Coronary artery (tissue), 2 donors: ENCODE measurements at regions not wholly inside any gene's neighbourhood (a gene's known extent, or its start where the extent isn't known, plus 50 kb on each side); places are given as distances from the start of the nearest gene placed in this dataset.

Experiments
- DNase-seq: peaks from one replicate; pipeline ENCODE4 v3.0.0-alpha.2; 2017; ENCODE audit warnings: low spot score
- H3K27ac ChIP-seq, 2 donors: fragments of 200-600 bp; sonication (generic); one replicate each; pipeline ENCODE4 v1.5.1; 2016 to 2019
- H3K4me3 ChIP-seq: fragments of 200-600 bp; sonication (generic); 2 replicates; pipeline ENCODE4 v1.5.1; 2016; ENCODE audit warnings: mild to moderate bottlenecking, moderate library complexity
- TF ChIP-seq, protein P1 (sequence below): fragments of 200-600 bp; sonication (generic); IDR thresholded peaks from one replicate; pipeline ENCODE4 v1.5.1; 2019; ENCODE audit warnings: antibody characterized with exemption

- no peak for DNase-seq
- Histone ChIP-seq H3K27ac (peak overlapping the region; percentile 33 to 57), H3K4me3 (no peak overlapping the region)
- TF ChIP-seq, protein P1, sequence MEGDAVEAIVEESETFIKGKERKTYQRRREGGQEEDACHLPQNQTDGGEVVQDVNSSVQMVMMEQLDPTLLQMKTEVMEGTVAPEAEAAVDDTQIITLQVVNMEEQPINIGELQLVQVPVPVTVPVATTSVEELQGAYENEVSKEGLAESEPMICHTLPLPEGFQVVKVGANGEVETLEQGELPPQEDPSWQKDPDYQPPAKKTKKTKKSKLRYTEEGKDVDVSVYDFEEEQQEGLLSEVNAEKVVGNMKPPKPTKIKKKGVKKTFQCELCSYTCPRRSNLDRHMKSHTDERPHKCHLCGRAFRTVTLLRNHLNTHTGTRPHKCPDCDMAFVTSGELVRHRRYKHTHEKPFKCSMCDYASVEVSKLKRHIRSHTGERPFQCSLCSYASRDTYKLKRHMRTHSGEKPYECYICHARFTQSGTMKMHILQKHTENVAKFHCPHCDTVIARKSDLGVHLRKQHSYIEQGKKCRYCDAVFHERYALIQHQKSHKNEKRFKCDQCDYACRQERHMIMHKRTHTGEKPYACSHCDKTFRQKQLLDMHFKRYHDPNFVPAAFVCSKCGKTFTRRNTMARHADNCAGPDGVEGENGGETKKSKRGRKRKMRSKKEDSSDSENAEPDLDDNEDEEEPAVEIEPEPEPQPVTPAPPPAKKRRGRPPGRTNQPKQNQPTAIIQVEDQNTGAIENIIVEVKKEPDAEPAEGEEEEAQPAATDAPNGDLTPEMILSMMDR = no peak
Observed at GRCh38 chr2:18436503-18437005, 123.9 kb downstream of the RDH14 start.

DNA sequence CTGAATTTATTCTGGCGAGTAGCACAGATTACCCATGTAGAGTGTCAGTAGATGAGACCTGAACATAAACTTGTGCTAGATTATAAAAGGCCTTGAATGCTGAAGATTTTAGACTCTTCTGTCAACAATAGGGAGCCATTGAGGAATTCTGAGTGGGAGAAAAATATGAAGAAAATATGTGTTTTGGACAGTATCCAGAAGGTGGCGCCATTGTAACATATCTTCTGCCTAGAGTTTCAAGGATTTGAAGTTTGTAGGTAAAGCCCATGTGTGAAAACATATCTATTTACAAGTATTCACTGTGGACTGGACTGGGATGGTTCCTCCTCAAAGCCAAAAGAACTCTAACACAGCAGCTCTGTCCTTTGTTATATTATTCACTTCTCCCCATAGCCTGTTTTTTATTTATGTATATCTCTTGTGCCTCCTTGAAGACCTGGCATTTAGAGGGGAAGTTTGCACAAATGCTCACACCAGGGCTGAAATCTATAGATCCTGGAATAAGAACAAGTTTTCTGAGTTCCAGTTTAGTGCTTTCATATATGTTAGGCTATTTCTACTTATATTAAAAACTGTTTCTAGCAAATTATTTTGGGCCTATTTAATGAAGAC lies 124.9 kb downstream of the RDH14 start:
- Histone ChIP-seq H3K27ac (peak overlapping the region; percentile 2 to 33), H3K4me3 (no peak overlapping the region)
- DNase-seq = no peak
- TF ChIP-seq, protein P1 = peak; percentile 29

DNA sequence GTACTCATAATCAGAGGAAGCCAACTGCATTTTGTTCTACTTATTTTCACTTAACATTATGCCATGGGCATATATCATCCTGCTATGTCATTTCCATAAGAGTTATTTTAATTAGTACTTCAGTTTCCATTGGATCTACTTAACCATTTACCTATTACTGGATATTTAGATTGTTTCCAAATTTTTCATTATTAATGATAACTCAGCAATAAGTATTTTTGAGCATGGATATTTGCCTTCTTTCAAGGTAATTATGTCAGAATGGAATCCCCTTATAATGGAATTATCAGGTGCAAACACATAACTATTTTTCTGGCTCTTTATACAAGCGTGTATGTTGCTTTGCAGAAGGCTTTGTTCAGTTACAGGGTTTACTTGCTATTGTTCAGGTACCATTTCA lies 126.6 kb downstream of the RDH14 start:
- DNase-seq = no peak
- TF ChIP-seq, protein P1 = no peak
- no peak overlapping the region for H3K27ac ChIP-seq
- H3K4me3 ChIP-seq = no peak overlapping the region

DNA sequence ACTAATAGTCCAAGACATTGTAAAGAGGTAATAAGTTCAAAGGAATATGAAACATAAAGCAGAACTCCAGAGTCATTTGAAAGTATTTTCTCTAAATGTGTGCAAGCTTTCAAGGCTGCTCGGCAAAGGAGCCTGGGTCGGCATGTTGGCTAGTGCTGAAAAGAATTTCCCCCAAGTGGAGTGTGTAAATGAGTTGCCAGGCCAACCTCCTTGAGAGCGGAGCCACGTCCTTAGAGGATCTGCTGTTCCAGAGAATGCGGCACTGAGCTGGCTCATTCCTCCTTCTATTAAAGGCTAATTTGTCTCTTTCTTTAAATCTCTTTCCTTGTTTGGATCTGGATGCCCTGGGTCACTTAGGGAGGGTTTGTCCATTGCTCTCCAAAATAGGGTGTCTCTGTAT lies 127.5 kb downstream of the RDH14 start:
- TF ChIP-seq, protein P1 = no peak
- no peak overlapping the region for H3K27ac ChIP-seq
- no peak for DNase-seq
- no peak overlapping the region for H3K4me3 ChIP-seq

- no peak for DNase-seq
- TF ChIP-seq, protein P1 = no peak
- no peak overlapping the region for H3K4me3 ChIP-seq
- no peak overlapping the region for H3K27ac ChIP-seq
Observed at GRCh38 chr2:18430996-18431748, 129.3 kb downstream of the RDH14 start.

DNA sequence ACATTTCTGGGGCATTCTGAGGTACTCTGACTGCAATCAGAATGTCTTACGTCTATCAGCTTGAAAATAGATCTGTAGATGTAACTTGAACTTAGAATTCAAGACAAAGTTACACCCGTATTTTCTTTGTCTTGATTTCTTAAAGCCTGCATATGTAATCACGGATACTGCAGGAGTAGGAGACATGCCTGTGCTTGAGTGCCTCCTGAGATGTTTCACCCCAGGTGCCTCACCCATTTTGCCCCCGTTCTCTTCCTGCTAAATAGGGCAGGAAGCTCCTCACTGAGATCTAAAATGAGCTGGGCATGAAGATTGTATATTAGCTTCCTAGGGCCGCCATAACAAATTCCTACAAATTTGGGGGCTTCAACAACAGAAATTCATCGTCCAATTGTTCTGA lies 131.9 kb downstream of the RDH14 start:
- H3K4me3 ChIP-seq = no peak overlapping the region
- no peak for DNase-seq
- TF ChIP-seq, protein P1 = no peak
- no peak overlapping the region for H3K27ac ChIP-seq

GRCh38 chr2:18427762-18428161 lies 132.7 kb downstream of the RDH14 start:
- no peak overlapping the region for H3K27ac ChIP-seq
- TF ChIP-seq, protein P1 = no peak
- H3K4me3 ChIP-seq = no peak overlapping the region
- DNase-seq = no peak
